VCaP (cell line): ENCODE measurements at regions not wholly inside any gene's neighbourhood (a gene's known extent, or its start where the extent isn't known, plus 50 kb on each side); places are given as distances from the start of the nearest gene placed in this dataset.
"Not testable (repeated sequence)": the region's sequence is repeated elsewhere in the genome, so short reads cannot be mapped to it uniquely, and the experiment has no call there.

ENCODE experiments used
- H3K27ac ChIP-seq: fragments of 450-650 bp; 2 replicates; pipeline ENCODE4 v1.5.1; 2017
- CTCF ChIP-seq: fragments of 450-650 bp; conservative IDR thresholded peaks from 2 replicates; pipeline ENCODE4 v1.5.1; 2017; ENCODE audit warnings: mild to moderate bottlenecking, moderate library complexity

DNA sequence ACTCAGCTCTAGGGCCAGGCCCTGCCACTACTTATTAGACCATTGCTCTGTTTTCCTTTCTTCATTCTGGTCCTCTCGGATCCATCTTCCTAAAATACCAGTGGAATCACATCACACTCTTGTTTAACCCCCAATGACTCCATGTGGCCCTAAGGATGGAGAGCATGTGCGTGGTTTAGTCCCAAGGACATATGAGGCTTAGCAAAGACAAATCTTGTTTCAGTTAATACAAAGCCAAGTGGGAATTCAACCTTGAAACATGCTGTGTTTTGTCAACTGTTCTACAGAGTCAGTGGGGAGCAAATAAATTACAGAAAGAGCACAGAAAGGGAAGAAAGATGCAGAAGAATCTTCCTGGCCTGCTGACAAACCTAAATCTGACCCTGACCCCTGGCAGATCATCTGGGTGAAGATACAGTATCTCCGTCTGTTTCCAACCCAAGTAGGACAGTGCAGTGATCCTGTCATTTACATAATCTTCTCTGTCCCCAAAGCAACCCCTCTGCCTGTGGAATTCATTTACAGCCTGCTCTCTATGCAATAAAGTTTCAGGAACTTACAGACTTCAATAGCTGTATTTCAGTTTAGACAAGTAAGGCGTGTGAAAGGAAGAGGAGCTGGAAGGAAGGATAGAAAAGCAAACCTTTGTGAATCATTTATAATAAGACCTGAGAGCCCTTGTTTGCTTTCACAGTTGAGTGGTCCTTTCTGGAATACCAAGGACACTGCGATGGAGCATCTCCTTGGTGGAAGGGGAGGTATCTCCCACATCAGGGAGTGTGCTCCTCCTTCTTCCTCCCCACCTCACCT lies 144.0 kb downstream of the THBS2 start:
- TF ChIP-seq CTCF, result no peak
- H3K27ac ChIP-seq, result no peak overlapping the region

DNA sequence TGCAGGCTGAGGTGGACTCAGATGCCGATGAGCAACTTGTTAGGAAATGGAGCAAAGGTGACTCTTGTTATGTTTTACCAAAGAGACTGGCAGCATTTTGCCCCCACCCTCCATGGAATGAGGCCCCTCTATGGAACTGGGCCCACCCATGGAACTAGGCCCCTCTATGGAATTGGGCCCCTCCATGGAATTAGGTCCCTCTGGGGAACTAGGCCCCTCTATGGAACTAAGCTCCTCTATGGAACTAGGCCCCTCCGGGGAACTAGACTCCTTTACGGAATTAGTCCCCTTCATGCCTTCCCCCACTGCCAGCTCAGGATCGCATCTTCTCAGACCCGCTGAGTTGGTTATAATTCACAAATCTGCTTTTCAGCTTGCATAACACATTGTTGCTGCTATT lies 144.9 kb downstream of the THBS2 start:
- no peak overlapping the region for H3K27ac ChIP-seq
- no peak for TF ChIP-seq CTCF

DNA sequence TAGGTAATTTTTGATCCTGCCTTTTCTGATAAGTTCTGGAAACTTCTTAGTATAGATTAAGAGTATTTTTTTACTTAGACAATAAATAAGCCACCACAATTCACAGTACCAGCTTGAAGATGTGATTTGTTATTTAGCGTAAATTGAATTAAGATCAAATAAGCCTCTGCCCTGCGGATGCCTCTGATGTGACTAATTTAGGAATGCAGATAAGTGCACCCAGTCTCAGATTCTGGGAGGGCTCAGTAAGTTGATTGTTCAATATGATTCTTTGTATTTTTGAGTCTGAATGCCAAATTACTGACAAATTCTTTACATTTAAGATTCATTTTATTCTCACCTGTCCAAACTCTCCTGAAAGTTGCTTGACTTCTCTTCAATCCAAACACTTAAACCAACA lies 147.5 kb downstream of the THBS2 start:
- H3K27ac ChIP-seq, result no peak overlapping the region
- no peak for TF ChIP-seq CTCF

- no peak for TF ChIP-seq CTCF
- no peak overlapping the region for H3K27ac ChIP-seq
These were observed 151.7 kb downstream of the THBS2 start for GRCh38 chr6:169101981-169102380.

DNA sequence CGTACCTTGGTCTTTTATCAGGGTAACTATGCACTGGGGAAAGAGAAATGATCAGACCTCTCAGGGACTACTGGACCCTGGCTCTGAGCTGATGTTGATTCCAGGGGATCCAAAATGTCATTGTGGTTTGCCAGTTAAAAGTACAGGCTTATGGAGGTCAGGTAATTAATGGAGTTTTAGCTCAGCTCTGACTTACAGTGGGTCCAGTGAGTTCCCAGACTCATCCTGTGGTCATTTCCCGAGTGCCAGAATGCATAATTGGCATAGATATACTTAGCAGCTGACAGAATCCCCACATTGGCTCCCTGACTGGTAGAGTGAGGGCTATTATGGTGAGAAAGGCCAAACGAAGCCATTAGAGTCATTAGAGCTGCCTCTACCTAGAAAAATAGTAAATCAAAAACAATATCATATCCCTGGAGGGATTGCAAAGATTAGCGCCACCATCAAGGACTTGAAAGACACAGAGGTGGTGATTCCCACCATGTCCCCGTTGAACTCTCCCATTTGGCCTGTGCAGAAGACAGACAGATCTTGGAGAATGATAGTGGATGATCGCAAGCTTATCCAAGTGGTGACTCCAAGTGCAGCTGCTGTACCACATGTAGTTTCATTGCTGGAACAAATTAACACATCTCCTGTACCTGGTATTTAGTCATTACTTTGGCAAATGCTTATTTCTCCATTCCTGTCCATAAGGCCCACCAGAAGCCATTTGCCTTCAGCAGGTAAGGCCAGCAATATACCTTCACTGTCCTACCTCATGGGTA lies 152.4 kb downstream of the THBS2 start:
- TF ChIP-seq CTCF, result no peak
- H3K27ac ChIP-seq, result no peak overlapping the region

- H3K27ac ChIP-seq, result no peak overlapping the region
- TF ChIP-seq CTCF, result no peak
These were observed 154.0 kb downstream of the THBS2 start for GRCh38 chr6:169099411-169100202.

- not testable (repeated sequence) for H3K27ac ChIP-seq
These were observed 155.0 kb downstream of the THBS2 start for GRCh38 chr6:169098651-169099050.
